ENCODE measurements at regions not wholly inside any gene's neighbourhood (a gene's known extent, or its start where the extent isn't known, plus 50 kb on each side); places are given as distances from the start of the nearest gene placed in this dataset.
A peak's percentile ranks its signal among the peaks of the same experiment; 100 is the strongest.

- intact Hi-C loops (cut with DNase I, micrococcal nuclease), result no loop called here
- ATAC-seq (no peak), DNase-seq (no peak)
Observed at GRCh38 chr17:33501185-33501584, 208.1 kb upstream of the ASIC2 start.

GRCh38 chr17:33504571-33504970 is 211.5 kb upstream of the ASIC2 start:
- ATAC-seq (no peak), DNase-seq (no peak)
- intact Hi-C loops (cut with DNase I, micrococcal nuclease), result no loop called here

DNA sequence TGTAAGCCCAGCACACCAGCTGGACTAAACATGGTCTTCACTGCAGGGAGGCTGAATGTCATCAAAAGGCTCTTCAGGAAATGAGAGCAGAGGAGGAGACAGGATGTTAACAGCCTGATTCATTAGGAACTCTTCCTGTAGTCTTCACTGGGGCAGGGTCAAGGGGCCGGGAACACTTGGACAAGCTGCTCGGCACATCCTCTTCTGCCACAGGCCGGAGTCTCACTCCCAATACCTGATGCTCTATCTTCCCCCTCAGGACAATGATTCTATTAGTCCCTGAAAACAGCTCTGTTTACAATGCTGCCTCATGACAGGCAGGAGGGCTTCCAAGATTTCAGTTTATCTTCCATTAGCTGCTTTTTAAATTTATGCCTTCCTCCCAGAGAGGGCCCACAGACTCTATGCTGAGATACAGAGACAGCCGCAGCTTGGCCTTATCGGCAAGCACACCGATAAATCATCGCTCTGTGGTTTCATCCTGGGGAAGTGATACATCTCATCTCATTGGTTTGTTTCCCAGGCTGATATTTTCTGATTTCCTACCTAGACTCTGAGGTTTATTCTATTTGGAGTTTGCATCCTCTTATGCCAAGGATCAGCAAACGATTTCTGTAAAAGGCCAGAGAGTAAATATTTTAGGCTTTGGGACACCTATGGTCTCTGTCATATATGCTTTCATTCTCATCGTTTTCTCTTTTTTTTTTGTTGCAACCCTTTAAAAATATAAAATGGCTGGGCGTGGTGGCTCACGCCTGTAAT is 214.0 kb upstream of the ASIC2 start:
- ATAC-seq (no peak), DNase-seq (no peak)
- intact Hi-C loops (cut with DNase I, micrococcal nuclease), result no loop called here

GRCh38 chr17:33508215-33508614 is 215.1 kb upstream of the ASIC2 start:
- no peak for ATAC-seq
- intact Hi-C loops (cut with DNase I, micrococcal nuclease), result no loop called here
- no peak for DNase-seq

GRCh38 chr17:33509331-33509730 is 216.2 kb upstream of the ASIC2 start:
- ATAC-seq, result no peak
- intact Hi-C loops (cut with DNase I, micrococcal nuclease), result no loop called here
- no peak for DNase-seq

- ATAC-seq, result no peak
- DNase-seq, result no peak
- intact Hi-C loops (cut with DNase I, micrococcal nuclease), result no loop called here
Observed at GRCh38 chr17:33511670-33512069, 218.6 kb upstream of the ASIC2 start.

GRCh38 chr17:33512113-33512512 is 219.0 kb upstream of the ASIC2 start:
- ATAC-seq (no peak), DNase-seq (no peak)
- intact Hi-C loops (cut with DNase I, micrococcal nuclease), result no loop called here

DNA sequence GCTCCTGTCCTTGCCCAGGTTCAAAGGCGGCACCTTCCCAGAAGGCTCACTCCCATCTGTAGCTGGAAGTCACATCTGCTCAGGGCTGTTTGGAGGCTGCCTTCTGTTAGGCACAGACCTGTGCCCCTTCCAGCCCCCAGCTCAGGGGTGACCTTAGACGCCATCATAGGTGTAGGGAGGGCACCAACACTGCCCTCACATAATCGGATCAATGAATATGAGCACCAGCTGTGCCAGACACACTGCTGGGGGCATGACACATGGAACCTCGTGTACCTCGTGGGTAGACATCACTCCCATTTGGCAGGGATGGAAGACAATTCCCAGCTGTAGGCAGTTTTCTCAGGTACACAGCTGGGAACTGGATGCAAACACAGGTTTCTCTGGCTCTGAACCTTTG is 220.7 kb upstream of the ASIC2 start:
- no peak for ATAC-seq
- intact Hi-C loops (cut with DNase I, micrococcal nuclease), result no loop called here

DNA sequence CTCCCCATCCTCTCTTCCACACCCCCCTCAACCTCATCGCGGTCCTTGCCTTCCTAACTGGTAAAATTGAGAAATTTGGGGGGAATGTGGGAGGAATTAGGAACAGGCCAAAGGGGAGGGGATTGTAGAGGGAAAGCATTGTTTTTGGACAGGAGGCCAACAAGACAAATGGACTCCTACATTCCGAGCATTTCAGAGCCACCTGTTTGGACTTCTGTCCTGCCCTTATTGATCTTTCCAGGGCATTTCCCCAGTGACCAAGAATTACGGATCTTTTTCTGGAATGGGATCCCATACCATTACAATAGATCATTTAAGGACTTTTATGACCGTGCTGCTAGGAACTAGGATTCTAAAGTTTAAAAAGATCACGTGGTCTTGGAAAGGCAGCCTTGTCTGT is 221.3 kb upstream of the ASIC2 start:
- no peak for ATAC-seq
- intact Hi-C loops (cut with DNase I, micrococcal nuclease), result no loop called here

More for the DNA sequence above, 220.7 kb upstream of the ASIC2 start:
- DNase-seq, result no peak

GRCh38 chr17:33515974-33516373 is 222.9 kb upstream of the ASIC2 start:
- no peak for ATAC-seq
- intact Hi-C loops (cut with DNase I, micrococcal nuclease), result no loop called here
- no peak for DNase-seq

More for the DNA sequence above, 221.3 kb upstream of the ASIC2 start:
- no peak for DNase-seq

- DNase-seq (no peak), ATAC-seq (no peak)
- intact Hi-C loops (cut with DNase I, micrococcal nuclease), result no loop called here
Observed at GRCh38 chr17:33516645-33517044, 223.6 kb upstream of the ASIC2 start.

DNA sequence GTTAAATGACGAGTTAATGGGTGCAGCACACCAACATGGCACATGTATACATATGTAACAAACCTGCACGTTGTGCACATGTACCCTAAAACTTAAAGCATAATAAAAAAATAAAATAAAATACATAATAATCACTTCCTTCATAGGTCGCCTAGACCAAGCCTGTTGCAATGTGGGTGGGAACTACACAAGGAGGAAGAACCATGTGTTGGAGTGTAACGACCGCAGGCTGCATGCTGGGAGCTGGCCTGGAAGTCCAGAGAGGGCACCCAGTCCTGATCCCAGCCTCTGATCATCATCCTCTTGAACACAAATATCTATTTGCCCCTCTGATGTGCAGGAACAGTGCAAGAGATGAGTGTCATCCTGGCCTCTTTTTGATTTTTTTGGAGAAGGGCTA is 224.7 kb upstream of the ASIC2 start:
- intact Hi-C loops (cut with DNase I, micrococcal nuclease), result no loop called here
- DNase-seq (no peak), ATAC-seq (no peak)

GRCh38 chr17:33519692-33520091 is 226.6 kb upstream of the ASIC2 start:
- ATAC-seq, result no peak
- no peak for DNase-seq
- intact Hi-C loops (cut with DNase I, micrococcal nuclease), result no loop called here

- DNase-seq (peak in 1 of 2 donors; percentile 57), ATAC-seq (peak; percentile 65)
- intact Hi-C loops (cut with DNase I, micrococcal nuclease), result no loop called here
Observed at GRCh38 chr17:33520426-33521330, 227.6 kb upstream of the ASIC2 start.

- intact Hi-C loops (cut with DNase I, micrococcal nuclease), result no loop called here
- peak; percentile 67 for ATAC-seq
- DNase-seq, result peak in 1 of 2 donors; percentile 37
Observed at GRCh38 chr17:33521784-33522183, 228.7 kb upstream of the ASIC2 start.

- intact Hi-C loops (cut with DNase I, micrococcal nuclease), result no loop called here
- DNase-seq (no peak), ATAC-seq (no peak)
Observed at GRCh38 chr17:33522623-33523022, 229.5 kb upstream of the ASIC2 start.

GRCh38 chr17:33523577-33523981 is 230.5 kb upstream of the ASIC2 start:
- intact Hi-C loops (cut with DNase I, micrococcal nuclease), result no loop called here
- peak in 1 of 2 donors; percentile 30 for DNase-seq
- no peak for ATAC-seq

DNA sequence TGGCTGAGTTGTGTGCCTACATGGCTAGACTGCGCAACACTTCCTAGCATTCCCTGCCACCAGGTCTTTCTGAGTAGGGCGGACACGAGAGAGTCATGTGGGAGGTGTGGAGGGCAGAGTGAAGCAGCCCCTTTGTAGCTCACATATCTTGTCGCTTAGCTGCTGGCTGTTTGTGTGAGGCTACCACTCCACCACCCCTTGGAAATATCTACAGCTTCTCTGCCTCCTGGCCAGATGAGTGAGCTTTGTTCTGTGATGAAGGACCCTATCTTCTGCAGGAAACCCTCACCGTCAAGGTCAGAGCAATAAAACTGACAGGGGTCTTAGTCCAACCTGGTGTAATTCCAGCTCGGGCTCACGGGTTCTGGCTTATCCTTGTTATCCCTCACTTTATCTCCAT is 232.1 kb upstream of the ASIC2 start:
- ATAC-seq, result no peak
- no peak for DNase-seq
- intact Hi-C loops (cut with DNase I, micrococcal nuclease), result no loop called here

- intact Hi-C loops (cut with DNase I, micrococcal nuclease), result no loop called here
- no peak for ATAC-seq
- DNase-seq, result no peak
Observed at GRCh38 chr17:33526717-33527116, 233.6 kb upstream of the ASIC2 start.

GRCh38 chr17:33527290-33527689 is 234.2 kb upstream of the ASIC2 start:
- intact Hi-C loops (cut with DNase I, micrococcal nuclease), result no loop called here
- DNase-seq (no peak), ATAC-seq (no peak)
